HepG2 (cell line): ENCODE measurements at regions not wholly inside any gene's neighbourhood (a gene's known extent, or its start where the extent isn't known, plus 50 kb on each side); places are given as distances from the start of the nearest gene placed in this dataset.

Experiments
- ELF3 ChIP-seq: IDR thresholded peaks from 2 replicates; pipeline ENCODE4 v1.6.1; 2016; ENCODE audit warnings: missing genetic modification reagents, missing compliant biosample characterization
- ELF4 ChIP-seq: sonication (generic); formaldehyde crosslinking; IDR thresholded peaks from 2 replicates; pipeline ENCODE4 v1.5.0; 2020; ENCODE audit warnings: missing genetic modification reagents, mild to moderate bottlenecking, moderate library complexity, borderline replicate concordance
- RFX5 ChIP-seq: IDR thresholded peaks from 2 replicates; pipeline ENCODE4 v1.6.1; 2011; ENCODE audit warnings: low read depth, low read length, improper control_type of control experiment
- ZMYM2 ChIP-seq: sonication (generic); formaldehyde crosslinking; IDR thresholded peaks from 2 replicates; pipeline ENCODE4 v1.8.0; 2022; ENCODE audit warnings: mild to moderate bottlenecking, missing genetic modification reagents
- ZNF615 ChIP-seq: sonication (generic); formaldehyde crosslinking; IDR thresholded peaks from 2 replicates; pipeline ENCODE4 v1.5.0; 2020; ENCODE audit warnings: mild to moderate bottlenecking, missing genetic modification reagents, borderline replicate concordance
- TF ChIP-seq, protein P1 (sequence below): sonication (generic); formaldehyde crosslinking; IDR thresholded peaks from 2 replicates; pipeline ENCODE4 v1.4.0; 2020; ENCODE audit warnings: missing genetic modification reagents

DNA sequence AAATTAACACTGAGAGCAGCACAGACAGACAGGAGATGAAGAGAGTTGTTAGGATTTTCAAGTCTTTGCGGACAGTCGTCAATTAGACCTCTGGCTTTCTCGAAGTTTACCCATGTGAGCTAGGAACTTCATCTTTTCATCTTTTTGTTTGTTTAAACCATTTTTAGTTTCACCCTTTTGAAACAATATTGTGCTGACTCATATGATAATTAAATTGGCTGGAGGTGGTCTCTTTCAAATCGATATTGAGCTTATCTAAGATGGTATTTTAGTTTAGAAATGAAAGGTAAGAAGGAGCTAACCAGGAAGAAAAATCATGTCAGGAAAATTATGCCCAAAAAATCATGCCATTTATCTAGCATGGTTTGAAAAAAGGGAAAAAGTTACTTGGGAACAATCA is 415.8 kb upstream of the SEMA3A start:
- TF ChIP-seq ZNF615 (CRISPR knock-in tag) (no peak), RFX5 (no peak), ZMYM2 (CRISPR knock-in tag) (no peak), ELF3 (no peak), ELF4 (CRISPR knock-in tag) (no peak)
- TF ChIP-seq, protein P1, sequence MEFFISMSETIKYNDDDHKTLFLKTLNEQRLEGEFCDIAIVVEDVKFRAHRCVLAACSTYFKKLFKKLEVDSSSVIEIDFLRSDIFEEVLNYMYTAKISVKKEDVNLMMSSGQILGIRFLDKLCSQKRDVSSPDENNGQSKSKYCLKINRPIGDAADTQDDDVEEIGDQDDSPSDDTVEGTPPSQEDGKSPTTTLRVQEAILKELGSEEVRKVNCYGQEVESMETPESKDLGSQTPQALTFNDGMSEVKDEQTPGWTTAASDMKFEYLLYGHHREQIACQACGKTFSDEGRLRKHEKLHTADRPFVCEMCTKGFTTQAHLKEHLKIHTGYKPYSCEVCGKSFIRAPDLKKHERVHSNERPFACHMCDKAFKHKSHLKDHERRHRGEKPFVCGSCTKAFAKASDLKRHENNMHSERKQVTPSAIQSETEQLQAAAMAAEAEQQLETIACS (CRISPR knock-in tag): no peak
